GM12878 (cell line): ENCODE measurements at regions not wholly inside any gene's neighbourhood (a gene's known extent, or its start where the extent isn't known, plus 50 kb on each side); places are given as distances from the start of the nearest gene placed in this dataset.

ENCODE experiments used
- BCLAF1 ChIP-seq: fragments of 450-650 bp; IDR thresholded peaks from 2 replicates; pipeline ENCODE4 v1.6.1; 2017; ENCODE audit warnings: antibody characterized with exemption, mild to moderate bottlenecking, moderate library complexity
- IKZF1 ChIP-seq: fragments of 450-650 bp; conservative IDR thresholded peaks from 2 replicates; pipeline ENCODE4 v1.6.1; 2017; ENCODE audit warnings: antibody characterized with exemption, mild to moderate bottlenecking
- MLLT1 ChIP-seq: fragments of 450-650 bp; IDR thresholded peaks from 2 replicates; pipeline ENCODE4 v1.6.1; 2016; ENCODE audit warnings: mild to moderate bottlenecking
- NFYA ChIP-seq: IDR thresholded peaks from 2 replicates; pipeline ENCODE4 v1.6.1; 2011; ENCODE audit warnings: low read depth, mild to moderate bottlenecking, low read length, improper control_type of control experiment, borderline replicate concordance
- RELA ChIP-seq: fragments of 450-650 bp; IDR thresholded peaks from 2 replicates; pipeline ENCODE4 v1.8.0; 2014; ENCODE audit warnings: borderline replicate concordance; ENCODE audit not compliant: partially characterized antibody
- SIN3A ChIP-seq: IDR thresholded peaks from 2 replicates; pipeline ENCODE4 v1.6.1; 2012; ENCODE audit warnings: low read depth, low read length, improper control_type of control experiment

DNA sequence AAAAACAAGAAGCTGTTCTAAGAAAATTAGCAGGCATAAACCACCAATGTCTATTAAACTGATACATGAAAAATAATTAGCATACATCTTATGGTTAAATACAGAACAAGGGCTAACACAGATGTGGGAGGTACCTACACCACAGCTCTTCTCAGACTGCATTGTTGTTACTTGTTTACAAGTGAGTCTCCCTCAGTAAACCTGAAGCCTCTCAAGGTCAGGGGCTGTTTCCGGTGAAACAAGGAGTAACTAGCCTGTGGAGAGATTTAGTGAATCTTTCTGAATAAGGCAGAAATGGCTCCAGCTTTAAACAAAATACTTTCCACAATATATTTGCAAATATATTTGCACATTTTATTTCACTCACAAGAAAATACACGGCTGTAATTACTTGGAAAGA, 244.0 kb downstream of the FIGN start:
- no peak for TF ChIP-seq MLLT1
- no peak for TF ChIP-seq IKZF1
- no peak for TF ChIP-seq NFYA
- no peak for TF ChIP-seq RELA
- TF ChIP-seq SIN3A = no peak
- no peak for TF ChIP-seq BCLAF1
